ENCODE measurements at regions not wholly inside any gene's neighbourhood (a gene's known extent, or its start where the extent isn't known, plus 50 kb on each side); places are given as distances from the start of the nearest gene placed in this dataset.

GRCh38 chr3:124599147-124599765 lies 131.0 kb upstream of the UMPS start:
- H3K4me3 ChIP-seq (ENCODE audit: low read length) = no peak overlapping the region
- H3K4me2 ChIP-seq (ENCODE audit: low read depth, low read length, poor library complexity, severe bottlenecking) = no peak overlapping the region
- H3K36me3 ChIP-seq (ENCODE audit: insufficient read depth, low read length) = no peaks in the 10 kb centered on the region
- no peak overlapping the region for H3K27ac ChIP-seq (ENCODE audit: low read length)
- no peaks in the 10 kb centered on the region for H3K79me2 ChIP-seq (ENCODE audit: low read length)
- no peaks in the 10 kb centered on the region for H4K20me1 ChIP-seq (ENCODE audit: insufficient read depth, low read depth, low read length)
- DNase-seq = no peak
- no peaks in the 10 kb centered on the region for H3K27me3 ChIP-seq (ENCODE audit: low read length)
- H3K9me2 ChIP-seq (replicated peaks; ENCODE audit: insufficient read depth, low read length) = no peaks in the 10 kb centered on the region
- H2AFZ ChIP-seq (ENCODE audit: low read length) = no peak overlapping the region
- H3K9ac ChIP-seq (ENCODE audit: low read length) = no peak overlapping the region
- H3K4me1 ChIP-seq (ENCODE audit: low read length) = no peaks in the 10 kb centered on the region
- no peaks in the 10 kb centered on the region for H3K9me3 ChIP-seq (ENCODE audit: low read length)

- Histone ChIP-seq H3K9me3 (ENCODE audit: low read length) (no peaks in the 10 kb centered on the region), H2AFZ (ENCODE audit: low read length) (no peak overlapping the region), H3K36me3 (ENCODE audit: insufficient read depth, low read length) (no peaks in the 10 kb centered on the region), H3K4me2 (ENCODE audit: low read depth, low read length, poor library complexity, severe bottlenecking) (no peak overlapping the region), H3K9me2 (replicated peaks; ENCODE audit: insufficient read depth, low read length) (no peaks in the 10 kb centered on the region), H3K79me2 (ENCODE audit: low read length) (no peaks in the 10 kb centered on the region), H3K27ac (ENCODE audit: low read length) (no peak overlapping the region), H3K4me3 (ENCODE audit: low read length) (no peak overlapping the region), H3K27me3 (ENCODE audit: low read length) (no peaks in the 10 kb centered on the region), H3K4me1 (ENCODE audit: low read length) (no peaks in the 10 kb centered on the region), H3K9ac (ENCODE audit: low read length) (no peak overlapping the region), H4K20me1 (ENCODE audit: insufficient read depth, low read depth, low read length) (no peaks in the 10 kb centered on the region)
- no peak for DNase-seq
Observed at GRCh38 chr3:124599779-124600693, 130.2 kb upstream of the UMPS start.

GRCh38 chr3:124600765-124601164 lies 129.5 kb upstream of the UMPS start:
- no peak overlapping the region for H3K9ac ChIP-seq (ENCODE audit: low read length)
- H3K79me2 ChIP-seq (ENCODE audit: low read length) = no peaks in the 10 kb centered on the region
- H2AFZ ChIP-seq (ENCODE audit: low read length) = no peak overlapping the region
- no peak overlapping the region for H3K4me2 ChIP-seq (ENCODE audit: low read depth, low read length, poor library complexity, severe bottlenecking)
- no peaks in the 10 kb centered on the region for H3K9me3 ChIP-seq (ENCODE audit: low read length)
- DNase-seq = no peak
- H3K4me3 ChIP-seq (ENCODE audit: low read length) = no peak overlapping the region
- no peak overlapping the region for H3K27ac ChIP-seq (ENCODE audit: low read length)
- H3K36me3 ChIP-seq (ENCODE audit: insufficient read depth, low read length) = no peaks in the 10 kb centered on the region
- H4K20me1 ChIP-seq (ENCODE audit: insufficient read depth, low read depth, low read length) = no peaks in the 10 kb centered on the region
- no peaks in the 10 kb centered on the region for H3K4me1 ChIP-seq (ENCODE audit: low read length)
- no peaks in the 10 kb centered on the region for H3K27me3 ChIP-seq (ENCODE audit: low read length)
- no peaks in the 10 kb centered on the region for H3K9me2 ChIP-seq (replicated peaks; ENCODE audit: insufficient read depth, low read length)

- Histone ChIP-seq H3K9me3 (ENCODE audit: low read length) (no peaks in the 10 kb centered on the region), H3K4me2 (ENCODE audit: low read depth, low read length, poor library complexity, severe bottlenecking) (no peak overlapping the region), H3K27me3 (ENCODE audit: low read length) (no peaks in the 10 kb centered on the region), H3K4me1 (ENCODE audit: low read length) (no peaks in the 10 kb centered on the region), H3K4me3 (ENCODE audit: low read length) (no peak overlapping the region), H3K79me2 (ENCODE audit: low read length) (no peaks in the 10 kb centered on the region), H4K20me1 (ENCODE audit: insufficient read depth, low read depth, low read length) (no peaks in the 10 kb centered on the region), H3K9ac (ENCODE audit: low read length) (no peak overlapping the region), H3K9me2 (replicated peaks; ENCODE audit: insufficient read depth, low read length) (no peaks in the 10 kb centered on the region), H3K27ac (ENCODE audit: low read length) (no peak overlapping the region), H2AFZ (ENCODE audit: low read length) (no peak overlapping the region), H3K36me3 (ENCODE audit: insufficient read depth, low read length) (no peaks in the 10 kb centered on the region)
- DNase-seq = no peak
Observed at GRCh38 chr3:124601190-124601589, 129.1 kb upstream of the UMPS start.

- H3K4me1 ChIP-seq (ENCODE audit: low read length) = no peaks in the 10 kb centered on the region
- H3K4me2 ChIP-seq (ENCODE audit: low read depth, low read length, poor library complexity, severe bottlenecking) = no peak overlapping the region
- no peak overlapping the region for H3K9ac ChIP-seq (ENCODE audit: low read length)
- H3K36me3 ChIP-seq (ENCODE audit: insufficient read depth, low read length) = no peaks in the 10 kb centered on the region
- H2AFZ ChIP-seq (ENCODE audit: low read length) = no peak overlapping the region
- H3K79me2 ChIP-seq (ENCODE audit: low read length) = no peaks in the 10 kb centered on the region
- no peaks in the 10 kb centered on the region for H3K27me3 ChIP-seq (ENCODE audit: low read length)
- DNase-seq = no peak
- no peaks in the 10 kb centered on the region for H3K9me2 ChIP-seq (replicated peaks; ENCODE audit: insufficient read depth, low read length)
- H3K4me3 ChIP-seq (ENCODE audit: low read length) = no peak overlapping the region
- no peaks in the 10 kb centered on the region for H4K20me1 ChIP-seq (ENCODE audit: insufficient read depth, low read depth, low read length)
- H3K9me3 ChIP-seq (ENCODE audit: low read length) = no peaks in the 10 kb centered on the region
- H3K27ac ChIP-seq (ENCODE audit: low read length) = no peak overlapping the region
Observed at GRCh38 chr3:124602980-124603627, 127.1 kb upstream of the UMPS start.

- H3K9me2 ChIP-seq (replicated peaks; ENCODE audit: insufficient read depth, low read length) = no peaks in the 10 kb centered on the region
- no peaks in the 10 kb centered on the region for H3K9me3 ChIP-seq (ENCODE audit: low read length)
- H3K79me2 ChIP-seq (ENCODE audit: low read length) = no peaks in the 10 kb centered on the region
- no peak overlapping the region for H3K27ac ChIP-seq (ENCODE audit: low read length)
- H3K9ac ChIP-seq (ENCODE audit: low read length) = no peak overlapping the region
- DNase-seq = no peak
- H3K4me1 ChIP-seq (ENCODE audit: low read length) = no peaks in the 10 kb centered on the region
- no peaks in the 10 kb centered on the region for H3K27me3 ChIP-seq (ENCODE audit: low read length)
- H3K4me2 ChIP-seq (ENCODE audit: low read depth, low read length, poor library complexity, severe bottlenecking) = no peak overlapping the region
- no peak overlapping the region for H2AFZ ChIP-seq (ENCODE audit: low read length)
- no peaks in the 10 kb centered on the region for H3K36me3 ChIP-seq (ENCODE audit: insufficient read depth, low read length)
- H3K4me3 ChIP-seq (ENCODE audit: low read length) = no peak overlapping the region
- H4K20me1 ChIP-seq (ENCODE audit: insufficient read depth, low read depth, low read length) = no peaks in the 10 kb centered on the region
Observed at GRCh38 chr3:124605781-124606579, 124.3 kb upstream of the UMPS start.

GRCh38 chr3:124607163-124607562 lies 123.1 kb upstream of the UMPS start:
- Histone ChIP-seq H3K36me3 (ENCODE audit: insufficient read depth, low read length) (no peaks in the 10 kb centered on the region), H3K79me2 (ENCODE audit: low read length) (no peaks in the 10 kb centered on the region), H3K4me3 (ENCODE audit: low read length) (no peak overlapping the region), H3K9me3 (ENCODE audit: low read length) (no peaks in the 10 kb centered on the region), H3K9ac (ENCODE audit: low read length) (no peak overlapping the region), H3K9me2 (replicated peaks; ENCODE audit: insufficient read depth, low read length) (no peaks in the 10 kb centered on the region), H2AFZ (ENCODE audit: low read length) (no peak overlapping the region), H3K4me2 (ENCODE audit: low read depth, low read length, poor library complexity, severe bottlenecking) (no peak overlapping the region), H3K4me1 (ENCODE audit: low read length) (no peaks in the 10 kb centered on the region), H3K27me3 (ENCODE audit: low read length) (no peaks in the 10 kb centered on the region), H3K27ac (ENCODE audit: low read length) (no peak overlapping the region), H4K20me1 (ENCODE audit: insufficient read depth, low read depth, low read length) (no peaks in the 10 kb centered on the region)
- DNase-seq = no peak

All from Karpas-422 (cell line).